A204.1 (cell line): ENCODE measurements at regions not wholly inside any gene's neighbourhood (a gene's known extent, or its start where the extent isn't known, plus 50 kb on each side); places are given as distances from the start of the nearest gene placed in this dataset.
"Not testable (repeated sequence)": the region's sequence is repeated elsewhere in the genome, so short reads cannot be mapped to it uniquely, and the experiment has no call there.

ENCODE experiments used
- FAIRE-seq: peaks from 2 replicates; lab custom pipeline; 2012; peaks lifted over from hg19 to GRCh38; lab: Jason Lieb, UNC

DNA sequence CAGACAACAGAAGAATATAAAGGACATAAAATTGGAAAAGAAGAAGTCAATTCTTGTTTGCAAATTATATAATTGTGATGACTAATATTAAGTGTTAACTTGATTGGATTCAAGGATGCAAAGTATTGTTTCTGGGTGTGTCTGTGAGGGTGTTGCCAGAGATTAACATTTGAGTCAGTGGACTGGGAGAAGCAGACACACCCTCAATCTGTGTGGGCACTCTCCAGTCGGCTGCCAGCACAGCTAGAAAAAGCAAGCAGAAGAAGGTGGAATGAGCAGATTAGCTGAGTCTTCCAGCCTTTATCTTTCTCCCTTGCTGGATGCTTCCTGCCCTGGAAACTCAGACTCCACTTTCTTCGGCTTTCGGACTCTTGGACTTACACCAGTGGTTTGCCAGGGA is 51.7 kb downstream of the UBE2NL start:
- no peak for FAIRE-seq

DNA sequence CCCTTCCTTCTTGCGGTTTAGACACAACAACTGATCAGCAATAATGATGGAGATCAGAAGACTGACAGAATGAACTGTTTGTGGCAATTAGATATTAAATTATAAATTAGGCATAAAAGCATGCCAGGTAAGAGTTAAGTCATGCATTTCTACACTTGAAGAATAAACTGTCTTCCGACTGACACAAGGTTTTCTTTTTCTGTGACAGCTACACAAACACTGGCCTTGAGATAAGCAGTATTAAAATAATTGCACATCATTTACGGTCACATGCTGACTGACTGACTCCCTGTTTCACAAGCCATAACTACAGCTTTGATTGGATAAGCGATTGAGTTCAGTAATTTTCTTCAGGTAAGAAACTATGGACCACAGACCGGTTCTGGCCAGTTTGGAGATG is 56.2 kb downstream of the UBE2NL start:
- no peak for FAIRE-seq

DNA sequence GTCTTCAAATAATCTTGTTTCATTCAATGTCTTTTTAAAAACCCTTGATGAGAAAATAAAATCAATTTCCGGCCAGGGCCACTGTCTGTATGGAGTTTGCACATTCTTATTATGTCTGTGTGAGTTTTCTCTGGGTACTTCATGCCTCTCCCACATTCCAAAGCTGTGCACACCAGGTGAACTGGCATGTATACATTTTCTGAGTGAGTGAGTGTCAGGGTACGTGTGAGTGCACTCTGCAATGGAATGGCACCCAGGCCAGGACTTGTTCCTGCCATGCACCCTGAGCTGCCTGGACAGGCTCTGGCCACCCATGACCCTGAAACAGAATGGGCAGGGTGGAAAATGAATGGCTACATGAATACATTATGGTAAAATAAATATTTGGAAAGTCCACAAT is 61.3 kb downstream of the UBE2NL start:
- FAIRE-seq = no peak

DNA sequence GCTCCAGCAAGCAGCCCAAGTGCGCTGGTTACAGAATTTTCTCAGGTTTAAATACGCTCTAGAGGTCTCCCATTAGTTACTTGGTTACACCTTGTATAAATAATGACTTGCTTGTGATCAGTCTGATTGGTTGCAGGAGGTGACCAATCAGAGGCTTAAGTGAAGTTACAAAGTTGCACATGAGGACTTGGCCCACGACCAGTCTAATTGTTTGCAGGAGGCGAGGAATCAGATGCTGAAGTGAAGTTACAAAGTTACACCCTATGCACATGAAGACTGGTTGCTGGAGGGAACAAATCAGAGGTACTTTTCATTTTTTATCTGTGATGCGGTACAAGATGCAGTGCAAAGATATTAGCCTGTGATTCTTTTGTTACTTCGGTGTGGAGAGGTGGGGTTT is 80.7 kb downstream of the UBE2NL start:
- no peak for FAIRE-seq

GRCh38 chrX:143988356-143988755 is 104.5 kb downstream of the UBE2NL start:
- no peak for FAIRE-seq

DNA sequence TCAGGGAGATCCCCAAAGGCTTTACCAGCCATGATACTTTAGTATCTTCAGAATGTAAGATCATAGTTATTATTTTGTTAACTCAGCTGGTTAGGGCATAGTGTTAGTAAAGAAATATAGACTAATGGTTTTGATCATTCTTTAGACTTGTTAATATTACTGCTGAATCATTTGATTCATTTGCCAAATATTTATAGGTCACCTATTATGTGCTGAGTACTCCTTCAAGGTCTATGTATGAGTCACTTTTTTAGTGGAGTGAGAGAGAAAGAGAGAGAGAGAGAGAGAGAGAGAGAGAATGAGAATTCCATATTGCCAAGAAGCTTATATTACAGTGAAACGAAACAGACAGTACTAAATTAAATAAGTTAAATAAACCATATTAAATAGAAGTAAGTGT is 110.3 kb downstream of the UBE2NL start:
- no peak for FAIRE-seq

GRCh38 chrX:143998261-143998660 is 114.4 kb downstream of the UBE2NL start:
- FAIRE-seq = no peak

DNA sequence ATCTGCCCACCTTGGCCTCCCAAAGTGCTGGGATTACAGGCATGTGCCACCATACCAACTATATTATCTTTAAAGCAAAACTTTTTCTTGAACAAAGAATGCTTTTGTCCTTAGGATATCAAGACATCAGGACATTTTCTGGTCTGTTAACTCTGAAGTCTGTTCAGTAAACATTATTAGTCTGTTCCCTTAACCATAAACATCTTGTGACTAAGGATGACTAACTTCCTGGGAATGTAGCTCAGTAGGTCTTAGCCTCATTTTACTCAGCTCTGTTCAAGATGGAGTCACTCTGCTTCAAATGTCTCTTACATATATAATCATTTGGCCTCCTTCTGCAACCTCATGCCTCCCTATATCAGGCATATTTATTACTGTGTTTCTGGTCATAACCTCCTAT is 122.9 kb downstream of the UBE2NL start:
- no peak for FAIRE-seq

DNA sequence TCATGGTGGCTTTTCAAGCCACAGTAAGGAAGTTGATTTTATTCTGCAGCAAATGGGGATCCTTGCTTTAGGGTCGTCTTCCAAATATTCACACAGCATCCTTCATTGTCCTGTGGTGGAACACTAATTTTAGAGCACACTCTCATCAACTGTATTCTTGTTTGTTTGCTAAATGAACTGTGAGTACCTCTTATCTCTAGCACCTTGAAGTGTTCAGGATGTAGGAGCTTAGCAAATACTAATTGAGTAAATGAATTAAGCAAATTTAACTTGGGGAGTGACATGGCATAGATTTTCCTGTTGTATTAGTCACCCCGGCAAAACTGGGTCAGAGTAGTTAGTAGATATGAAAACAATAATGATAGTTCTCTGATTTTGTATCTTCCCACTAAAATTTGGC is 156.9 kb downstream of the UBE2NL start:
- no peak for FAIRE-seq

GRCh38 chrX:144042271-144042670 is 158.4 kb downstream of the UBE2NL start:
- FAIRE-seq = no peak

DNA sequence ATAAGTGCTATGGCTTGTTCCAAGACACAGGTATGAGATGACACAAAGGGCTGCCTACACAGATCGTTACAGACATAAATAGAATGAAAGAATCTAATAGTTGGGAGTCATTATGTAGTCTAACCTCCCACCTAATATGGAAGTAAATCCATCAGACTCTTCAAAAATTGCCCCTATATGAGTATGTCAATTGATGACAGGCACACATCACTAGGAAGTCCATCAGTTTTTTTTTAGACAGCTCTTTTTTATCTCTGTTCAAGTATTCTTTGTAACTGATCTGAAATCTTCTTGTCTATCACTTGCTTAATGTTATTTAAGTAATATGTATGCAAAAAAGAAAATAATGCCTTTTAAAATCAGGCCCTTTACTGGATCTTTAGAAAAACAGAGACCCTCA is 191.6 kb downstream of the UBE2NL start:
- FAIRE-seq = no peak

DNA sequence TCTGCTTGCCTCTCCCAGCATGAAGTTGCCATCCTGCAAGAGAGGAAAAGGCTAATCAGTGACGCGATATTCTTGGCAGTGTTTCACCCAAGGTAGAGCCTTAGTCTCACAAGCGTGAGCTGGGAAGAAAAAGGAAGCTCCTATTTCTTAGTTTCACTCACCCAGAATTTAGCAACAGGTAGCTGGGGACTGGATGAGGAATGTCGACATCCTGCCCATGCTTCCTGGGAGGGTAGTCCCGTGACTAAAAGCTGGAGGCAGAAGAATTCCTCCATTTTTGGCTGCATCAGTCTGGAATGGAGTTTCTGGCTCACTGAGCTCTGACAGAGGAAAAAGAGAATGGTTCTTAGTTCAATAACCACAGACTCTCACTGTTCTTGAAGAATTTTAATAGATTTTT is 198.4 kb downstream of the UBE2NL start:
- FAIRE-seq = not testable (repeated sequence)

DNA sequence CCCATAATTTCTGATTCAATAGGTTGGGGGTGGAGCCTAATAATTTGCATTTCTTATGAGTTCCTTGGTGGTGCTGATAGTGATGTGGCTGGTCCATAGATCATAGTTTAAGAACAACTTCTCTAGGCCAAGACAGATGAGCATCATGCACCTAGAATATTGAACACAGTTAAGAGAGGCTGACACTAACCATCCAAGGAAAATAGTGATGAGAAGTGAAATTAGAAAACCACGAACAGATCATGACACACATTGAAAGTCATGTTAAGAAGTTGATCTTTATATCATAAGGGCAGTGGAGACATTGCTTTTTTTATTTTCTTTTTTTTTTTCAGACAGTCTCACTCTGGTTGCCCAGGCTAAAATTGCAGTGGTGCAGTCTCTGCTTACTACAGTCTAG is 205.8 kb downstream of the UBE2NL start:
- not testable (repeated sequence) for FAIRE-seq

- not testable (repeated sequence) for FAIRE-seq
These were observed 208.2 kb downstream of the UBE2NL start for GRCh38 chrX:144092116-144092515.

GRCh38 chrX:144119490-144119889 is 235.6 kb downstream of the UBE2NL start:
- not testable (repeated sequence) for FAIRE-seq

DNA sequence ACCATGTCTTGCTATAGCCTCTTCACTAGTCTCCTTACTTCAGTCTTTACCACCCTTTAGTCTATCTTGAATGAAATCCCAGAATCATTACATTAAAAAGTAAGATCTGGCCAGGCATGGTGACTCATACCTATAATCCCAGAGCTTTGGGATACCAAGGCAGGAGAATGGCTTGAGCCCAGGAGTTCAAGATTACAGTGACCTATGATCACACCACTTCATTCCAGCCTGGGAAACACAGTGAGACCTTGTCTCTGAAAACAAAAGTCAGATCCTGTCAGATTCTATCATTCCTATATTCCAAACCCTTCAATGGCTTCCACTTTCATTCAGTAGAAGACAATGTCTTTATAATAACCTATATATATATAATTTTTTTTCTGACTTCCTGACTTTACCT is 237.7 kb downstream of the UBE2NL start:
- FAIRE-seq = not testable (repeated sequence)

- FAIRE-seq = peak; percentile 88
These were observed 243.8 kb downstream of the UBE2NL start for GRCh38 chrX:144127570-144128169.

DNA sequence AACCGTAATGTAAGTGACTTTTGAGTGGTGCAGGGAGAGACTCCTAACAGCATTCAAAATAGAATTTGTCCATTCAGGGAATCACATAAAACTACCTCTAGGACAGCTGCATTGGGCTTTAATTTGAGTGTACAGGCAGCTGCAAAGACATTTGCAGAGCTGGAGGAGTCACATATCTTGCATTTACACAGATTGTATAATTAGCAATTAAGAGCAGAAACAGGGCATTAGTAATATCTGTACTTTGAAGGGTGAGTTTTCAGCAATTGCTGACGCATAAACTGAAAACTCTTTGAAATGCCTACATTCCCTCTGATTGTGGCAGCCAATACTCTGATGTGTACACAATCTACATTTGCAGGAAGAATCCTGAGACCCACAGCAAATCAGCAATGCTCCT is 245.6 kb downstream of the UBE2NL start:
- not testable (repeated sequence) for FAIRE-seq

GRCh38 chrX:144130507-144130906 is 246.6 kb downstream of the UBE2NL start:
- not testable (repeated sequence) for FAIRE-seq

GRCh38 chrX:144131080-144131479 is 247.2 kb downstream of the UBE2NL start:
- not testable (repeated sequence) for FAIRE-seq

DNA sequence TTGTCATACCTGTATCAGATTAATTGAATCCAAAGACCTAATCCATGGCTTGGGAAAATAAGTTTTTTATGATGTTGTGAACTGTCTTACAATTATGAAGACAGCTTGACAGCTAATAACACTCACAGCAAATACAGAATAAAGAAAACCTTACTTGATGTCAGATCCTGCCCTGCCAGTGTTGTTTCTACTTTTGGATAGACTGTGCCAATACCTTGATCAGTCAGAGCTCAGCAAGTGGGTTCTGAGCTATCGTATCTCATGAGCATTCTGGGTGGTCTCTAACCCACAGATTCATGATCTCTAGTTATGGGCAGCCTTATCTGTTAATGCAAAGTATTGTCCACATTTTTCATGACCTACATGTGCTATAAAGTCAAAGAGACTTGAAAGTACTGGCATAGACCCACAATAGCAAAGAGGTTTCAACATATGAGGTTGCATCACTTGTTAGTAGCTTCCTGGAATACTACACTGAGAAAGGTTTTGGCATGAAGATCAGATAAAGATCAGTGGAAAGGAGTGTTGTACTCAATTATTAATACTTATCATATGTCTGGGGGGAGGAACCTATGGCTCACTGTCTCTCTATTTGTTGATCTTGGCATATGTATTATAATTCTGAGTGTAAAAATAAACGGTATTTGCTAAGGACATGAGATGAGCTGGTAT is 250.7 kb downstream of the UBE2NL start:
- not testable (repeated sequence) for FAIRE-seq

DNA sequence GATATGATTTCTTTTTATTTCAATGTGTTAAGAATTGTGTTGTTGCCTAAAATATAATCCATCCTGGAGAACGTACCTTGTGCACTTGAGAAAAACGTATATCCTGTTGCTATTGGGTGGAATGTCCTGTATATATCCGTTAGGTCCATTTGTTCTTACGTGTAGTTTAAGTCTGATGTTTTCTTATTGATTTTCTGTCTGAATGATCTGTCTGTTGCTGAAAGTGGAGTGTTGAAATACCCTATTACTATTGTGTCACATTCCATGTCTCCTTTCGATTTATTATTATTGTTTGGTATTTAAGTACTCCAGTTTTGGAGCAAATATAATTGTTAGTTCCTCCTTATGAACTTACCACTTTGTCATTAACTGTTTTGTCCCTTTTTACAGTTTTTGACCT is 270.6 kb downstream of the UBE2NL start:
- not testable (repeated sequence) for FAIRE-seq

GRCh38 chrX:144185197-144185596 is 301.3 kb downstream of the UBE2NL start:
- FAIRE-seq = peak; percentile 30

DNA sequence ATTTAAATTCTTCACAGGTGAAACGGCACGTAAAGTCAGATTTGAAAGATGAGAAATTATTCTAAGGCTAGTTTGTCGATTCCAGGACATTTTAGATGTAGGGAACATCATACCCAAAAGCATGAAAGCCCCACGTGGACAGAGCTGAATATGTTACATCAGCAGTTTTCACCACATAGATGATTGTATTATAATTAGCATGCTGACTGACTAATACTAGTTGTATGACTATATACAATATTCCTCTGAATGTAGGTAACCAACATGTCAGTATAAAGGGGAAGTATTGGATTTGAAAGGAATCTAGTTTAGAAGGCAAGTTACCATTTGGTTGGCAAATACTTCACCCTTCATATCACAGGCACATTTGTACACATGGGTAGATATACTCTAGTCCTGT is 304.6 kb downstream of the UBE2NL start:
- peak; percentile 55 for FAIRE-seq
